ENCODE measurements at regions not wholly inside any gene's neighbourhood (a gene's known extent, or its start where the extent isn't known, plus 50 kb on each side); places are given as distances from the start of the nearest gene placed in this dataset.
A peak's percentile ranks its signal among the peaks of the same experiment; 100 is the strongest.
"Not testable (repeated sequence)": the region's sequence is repeated elsewhere in the genome, so short reads cannot be mapped to it uniquely, and the experiment has no call there.

DNA sequence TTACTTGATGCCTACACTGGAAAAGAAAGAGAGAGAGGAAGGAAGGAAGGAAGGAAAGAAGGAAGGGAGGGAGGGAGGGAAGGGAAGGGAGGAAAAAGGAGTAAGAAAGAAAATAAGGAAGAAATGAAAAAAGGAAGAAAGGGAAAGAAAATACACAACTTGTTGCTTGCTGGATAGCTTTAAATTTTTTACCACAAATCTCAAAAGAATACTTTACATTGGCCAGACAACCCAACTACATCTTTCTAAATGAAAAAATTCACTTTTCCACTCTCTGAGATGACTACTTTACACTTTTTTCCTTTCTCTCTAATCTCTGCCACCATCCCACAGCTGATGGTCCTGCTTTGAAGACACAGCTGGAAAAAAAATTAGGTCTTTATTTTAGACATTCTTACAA lies 228.9 kb upstream of the FAM78B start:
- no peak for DNase-seq

DNA sequence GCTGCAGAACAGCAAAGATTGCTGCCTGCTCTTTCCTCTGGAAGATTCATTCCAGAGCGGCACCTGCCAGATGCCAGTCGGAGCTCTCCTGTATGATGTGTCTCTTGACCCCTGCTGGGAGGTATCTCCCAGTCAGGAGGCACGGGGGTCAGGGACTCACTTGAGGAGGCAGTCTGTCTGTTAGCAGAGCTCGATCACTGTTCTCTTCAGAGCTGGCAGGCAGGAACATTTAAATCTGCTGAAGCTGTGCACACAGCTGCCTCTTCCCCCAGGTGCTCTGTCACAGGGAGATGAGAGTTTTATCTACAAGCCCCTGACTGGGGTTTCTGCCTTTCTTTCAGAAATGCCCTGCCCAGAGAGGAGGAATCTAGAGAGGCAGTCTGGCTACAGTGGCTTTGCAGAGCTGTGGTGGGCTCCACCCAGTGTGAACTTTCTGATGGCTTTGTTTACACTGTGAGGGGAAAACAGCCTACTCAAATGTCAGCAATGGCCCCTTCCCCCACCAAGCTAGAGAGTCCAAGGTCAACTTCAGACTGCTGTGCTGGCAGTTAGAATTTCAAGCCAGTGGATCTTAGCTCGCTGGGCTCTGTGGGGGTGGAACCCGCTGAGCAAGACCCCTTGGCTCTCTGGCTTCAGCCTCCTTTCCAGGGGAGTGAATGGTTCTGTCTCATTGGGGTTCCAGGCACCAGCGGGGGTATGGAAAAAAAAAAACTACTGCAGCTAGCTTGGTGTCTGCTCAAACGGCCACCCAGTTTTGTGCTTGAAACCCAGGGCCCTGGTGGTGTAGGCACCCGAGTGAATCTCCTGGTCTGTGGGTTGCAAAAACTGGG lies 242.7 kb upstream of the FAM78B start:
- DNase-seq: peak; percentile 6

DNA sequence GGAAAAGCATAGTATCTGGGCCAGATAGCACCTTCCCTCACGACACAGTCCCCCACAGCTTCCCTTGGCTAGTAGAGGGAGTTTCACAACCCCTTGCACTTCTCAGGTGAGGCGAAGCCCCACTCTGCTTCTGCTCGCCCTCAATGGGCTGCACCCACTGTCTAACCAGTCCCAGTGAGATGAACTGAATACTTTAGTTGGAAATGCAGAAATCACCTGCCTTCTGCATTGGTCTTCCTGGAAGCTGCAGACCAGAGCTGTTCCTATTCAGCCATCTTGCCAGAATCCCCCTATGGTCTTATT lies 243.2 kb upstream of the FAM78B start:
- DNase-seq: no peak

DNA sequence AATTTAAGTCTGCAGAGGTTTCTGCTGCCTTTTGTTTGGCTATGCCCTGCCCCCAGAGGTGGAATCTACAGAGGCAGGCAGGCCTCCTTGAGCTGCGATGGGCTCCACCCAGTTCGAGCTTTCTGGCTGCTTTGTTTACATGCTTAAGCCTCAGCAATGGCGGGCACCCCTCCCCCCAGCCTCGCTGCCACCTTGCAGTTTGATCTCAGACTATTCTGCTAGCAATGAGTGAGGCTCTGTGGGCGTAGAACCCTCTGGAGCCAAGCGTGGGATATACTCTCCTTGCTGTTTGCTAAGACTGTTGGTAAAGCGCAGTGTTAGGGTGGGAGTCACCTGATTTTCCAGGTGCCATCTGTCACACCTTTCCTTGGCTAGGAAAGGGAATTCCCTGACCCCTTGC lies 250.0 kb upstream of the FAM78B start:
- not testable (repeated sequence) for DNase-seq

- no peak for DNase-seq
These were observed 251.6 kb upstream of the FAM78B start for GRCh38 chr1:166418344-166418933.

- not testable (repeated sequence) for DNase-seq
These were observed 255.8 kb upstream of the FAM78B start for GRCh38 chr1:166422586-166422985.

DNA sequence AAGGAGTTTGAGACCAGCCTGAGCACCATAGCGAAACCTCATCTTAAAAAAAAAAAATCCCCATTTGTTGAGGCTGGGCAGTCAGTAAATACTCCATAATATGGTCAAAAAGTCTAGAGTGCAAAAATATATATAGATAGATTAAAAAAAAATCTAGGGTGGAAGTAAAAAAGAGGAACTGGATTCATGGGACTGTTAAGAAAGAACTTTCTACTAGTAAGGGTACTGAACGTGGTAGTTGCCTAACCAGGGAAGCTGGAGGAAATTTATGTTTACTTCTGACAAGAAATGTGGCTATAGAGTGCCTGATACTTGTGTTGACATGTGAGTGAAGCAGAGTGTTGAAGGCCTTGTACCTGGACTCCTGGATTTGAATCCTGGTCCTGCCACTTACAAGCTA lies 265.9 kb upstream of the FAM78B start:
- DNase-seq: no peak

DNA sequence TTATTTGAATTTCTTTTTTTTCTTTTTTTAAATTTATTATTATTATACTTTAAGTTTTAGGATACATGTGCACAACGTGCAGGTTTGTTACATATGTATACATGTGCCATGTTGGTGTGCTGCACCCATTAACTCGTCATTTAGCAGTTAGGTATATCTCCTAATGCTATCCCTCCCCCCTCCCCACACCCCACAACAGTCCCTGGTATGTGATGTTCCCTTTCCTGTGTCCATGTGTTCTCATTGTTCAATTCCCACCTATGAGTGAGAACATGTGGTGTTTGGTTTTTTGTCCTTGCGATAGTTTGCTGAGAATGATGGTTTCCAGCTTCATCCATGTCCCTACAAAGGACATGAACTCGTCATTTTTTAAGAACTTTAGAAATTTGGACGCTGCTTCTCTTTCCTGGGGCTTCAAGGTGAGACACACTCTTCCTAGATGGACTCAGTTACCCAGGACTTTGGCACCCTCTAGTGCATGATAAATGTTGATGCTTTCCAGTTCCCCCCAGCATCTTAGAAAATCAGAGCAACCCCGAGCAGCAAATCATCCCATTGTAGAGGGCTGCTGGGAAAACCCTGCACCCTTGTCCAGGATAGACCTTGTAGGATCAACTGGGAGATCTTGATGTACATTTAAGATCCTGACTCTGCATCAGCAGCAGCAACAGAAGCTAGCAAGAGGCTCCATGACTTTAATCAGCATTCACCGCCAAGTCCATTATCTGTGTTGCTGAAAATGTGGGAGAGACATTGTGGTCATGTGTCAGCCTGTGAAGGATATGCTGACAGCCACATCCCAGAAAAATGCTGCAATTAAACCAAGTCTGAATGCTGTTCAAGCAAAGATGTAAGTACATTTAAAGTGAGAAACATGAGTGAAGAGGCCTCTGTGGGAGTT lies 266.9 kb upstream of the FAM78B start:
- DNase-seq: peak; percentile 51

DNA sequence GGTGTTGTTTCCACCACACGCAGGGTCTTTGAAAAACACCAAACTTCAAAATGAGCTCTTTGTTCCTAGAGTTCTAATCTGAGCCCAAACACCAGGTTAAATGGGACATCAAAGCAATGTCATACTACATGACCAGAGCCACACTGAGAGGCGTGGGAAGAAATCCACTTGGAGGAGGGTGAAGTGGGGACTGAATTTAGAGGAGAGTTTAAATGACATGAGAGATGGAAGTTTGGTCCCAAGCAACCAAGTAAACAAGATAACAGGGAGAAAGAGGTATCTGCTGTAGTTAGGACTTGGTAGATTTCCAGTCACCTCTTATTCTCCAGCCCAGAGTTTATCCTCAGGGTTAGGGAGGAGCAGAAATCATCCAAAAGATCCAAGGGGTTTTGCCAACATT lies 290.9 kb upstream of the FAM78B start:
- DNase-seq: no peak

- DNase-seq: no peak
These were observed 297.5 kb upstream of the FAM78B start for GRCh38 chr1:166464333-166464732.

GRCh38 chr1:166470014-166470413 lies 303.2 kb upstream of the FAM78B start:
- DNase-seq: no peak

DNA sequence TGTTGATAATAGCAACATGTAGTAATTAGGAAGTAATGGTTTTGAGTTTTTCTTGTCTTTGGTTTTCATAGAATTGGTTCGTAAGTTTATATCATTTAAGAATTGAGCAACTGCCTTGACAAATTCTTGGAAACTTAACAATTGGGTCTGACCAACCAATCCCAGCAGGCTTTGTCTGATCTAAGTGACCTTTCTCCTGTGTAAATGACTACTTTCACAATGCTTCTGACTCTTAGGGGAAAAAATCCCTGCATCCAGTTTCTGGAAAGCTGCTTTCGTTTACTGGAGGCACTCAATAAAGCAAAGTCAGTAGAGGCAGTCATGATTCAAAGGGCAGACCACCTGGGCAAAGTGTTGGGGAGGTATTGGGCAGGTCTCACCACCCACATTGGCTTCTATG lies 303.6 kb upstream of the FAM78B start:
- DNase-seq: no peak

DNA sequence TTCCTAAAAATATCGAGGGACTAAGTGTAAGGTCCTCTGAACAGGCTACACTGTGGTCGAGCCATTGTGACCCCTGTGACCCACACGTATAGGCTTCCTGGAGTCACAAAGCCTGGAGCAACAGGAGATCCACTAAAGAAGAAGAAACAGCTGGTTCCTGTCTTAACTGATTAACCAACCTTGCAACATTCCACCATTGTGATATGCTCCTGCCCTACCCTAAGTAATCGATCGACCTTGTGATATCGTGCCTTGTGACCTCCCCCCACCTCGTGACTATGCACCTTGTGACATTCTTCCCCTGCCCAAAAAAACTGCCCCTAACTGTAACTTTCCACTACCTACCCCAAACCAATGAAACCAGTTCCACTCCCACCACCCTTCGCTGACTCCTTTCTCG lies 304.6 kb upstream of the FAM78B start:
- no peak for DNase-seq

- DNase-seq: peak; percentile 36
These were observed 312.3 kb upstream of the FAM78B start for GRCh38 chr1:166479052-166479631.

DNA sequence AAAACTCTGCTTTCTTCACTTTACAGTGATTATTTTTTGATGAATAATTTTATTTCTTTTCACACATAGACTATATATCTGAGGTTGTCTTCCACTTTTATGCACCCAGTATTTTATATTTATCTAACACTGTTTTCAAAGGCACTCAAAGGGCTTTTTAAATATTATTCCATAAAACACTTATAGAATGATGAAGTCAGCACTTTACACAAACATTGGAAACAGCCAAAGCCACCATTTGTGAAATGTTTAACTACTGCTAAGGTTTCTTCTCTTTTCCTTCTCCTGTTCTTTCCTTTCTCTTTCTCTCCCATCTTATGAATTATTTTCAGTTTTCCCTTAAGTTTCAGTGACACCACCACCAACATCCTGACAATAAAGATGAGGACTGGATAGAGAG lies 317.7 kb upstream of the FAM78B start:
- DNase-seq: no peak

DNA sequence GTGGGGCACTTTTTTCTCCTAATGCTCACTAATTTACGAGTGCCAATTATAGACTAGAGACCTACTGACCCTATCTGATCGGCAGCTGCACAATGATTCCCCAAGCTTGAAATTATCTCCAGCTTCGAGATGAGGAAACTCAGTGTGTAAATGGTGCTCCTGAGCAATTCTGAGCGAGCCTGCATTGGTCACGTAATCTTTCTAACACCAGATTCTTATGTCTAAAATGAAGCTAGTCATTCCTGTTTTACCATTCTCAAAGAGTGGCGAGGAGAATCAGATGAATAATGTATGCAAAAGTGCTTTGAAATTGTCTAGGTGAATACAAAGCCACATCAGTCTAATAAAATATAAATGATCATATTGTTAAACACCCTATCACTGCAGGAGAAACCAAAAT lies 318.1 kb upstream of the FAM78B start:
- DNase-seq: no peak

- no peak for DNase-seq
These were observed 318.8 kb upstream of the FAM78B start for GRCh38 chr1:166485620-166486019.

DNA sequence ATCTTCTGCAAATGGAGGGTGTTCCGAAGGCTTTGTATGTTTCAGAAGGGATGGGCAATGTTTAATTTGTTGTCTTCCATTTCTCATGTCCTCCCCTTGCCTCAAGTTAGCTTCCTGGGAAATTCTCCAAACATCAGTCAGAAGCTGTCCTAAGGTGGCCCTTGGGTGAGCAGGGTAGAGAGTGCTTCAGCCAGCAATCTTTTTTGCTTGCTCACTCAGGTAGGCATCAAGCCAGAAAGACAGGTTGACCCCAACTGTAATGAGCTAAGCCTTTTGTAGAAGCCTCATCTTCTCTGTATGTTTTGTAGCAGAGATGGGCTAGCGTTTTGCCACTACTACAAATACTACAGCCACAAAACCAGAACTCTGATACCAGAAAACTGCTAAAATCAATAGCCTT lies 321.5 kb upstream of the FAM78B start:
- no peak for DNase-seq

DNA sequence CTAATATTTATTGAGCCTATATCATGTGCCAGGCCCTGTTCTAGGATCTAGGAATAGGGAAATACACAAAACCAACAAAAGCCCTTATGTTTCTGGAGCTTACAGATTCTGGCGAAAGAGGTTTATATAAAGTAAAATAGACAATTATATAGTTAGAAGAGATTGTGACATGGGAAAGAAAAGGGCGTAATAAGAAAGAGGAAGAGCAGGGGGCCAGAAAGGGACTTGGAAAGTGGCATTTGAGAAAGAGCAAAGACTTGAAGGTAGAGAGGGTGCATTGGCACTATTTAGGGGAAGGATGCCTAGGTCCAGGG lies 322.5 kb upstream of the FAM78B start:
- no peak for DNase-seq

GRCh38 chr1:166489670-166490436 lies 323.1 kb upstream of the FAM78B start:
- DNase-seq: no peak

DNA sequence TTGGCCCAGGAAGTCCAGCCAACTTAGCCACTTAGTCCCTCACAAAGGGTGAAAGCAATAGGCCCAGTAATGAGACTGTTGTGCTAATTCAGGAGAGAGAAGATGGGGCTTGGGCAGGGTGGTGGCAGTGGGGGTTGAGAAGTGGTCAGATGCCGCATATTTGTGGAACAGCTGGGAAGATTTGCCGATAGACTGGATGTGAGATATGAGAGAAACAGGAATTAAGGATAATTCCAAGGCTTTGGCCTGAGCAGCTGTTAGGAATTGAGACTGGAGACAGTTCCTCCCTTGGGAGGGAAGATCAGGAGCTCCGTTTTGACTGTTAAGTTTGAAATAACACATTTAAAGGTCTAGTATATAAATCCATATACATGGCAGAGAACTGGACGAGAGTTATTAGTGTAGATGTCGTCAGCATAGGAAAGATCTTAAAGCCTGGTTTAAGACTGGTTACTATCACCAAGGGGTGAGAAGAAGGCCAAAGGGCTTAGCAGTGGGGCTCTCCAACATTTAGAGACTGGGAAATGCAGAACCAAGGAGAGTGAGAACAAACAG lies 323.7 kb upstream of the FAM78B start:
- no peak for DNase-seq

DNA sequence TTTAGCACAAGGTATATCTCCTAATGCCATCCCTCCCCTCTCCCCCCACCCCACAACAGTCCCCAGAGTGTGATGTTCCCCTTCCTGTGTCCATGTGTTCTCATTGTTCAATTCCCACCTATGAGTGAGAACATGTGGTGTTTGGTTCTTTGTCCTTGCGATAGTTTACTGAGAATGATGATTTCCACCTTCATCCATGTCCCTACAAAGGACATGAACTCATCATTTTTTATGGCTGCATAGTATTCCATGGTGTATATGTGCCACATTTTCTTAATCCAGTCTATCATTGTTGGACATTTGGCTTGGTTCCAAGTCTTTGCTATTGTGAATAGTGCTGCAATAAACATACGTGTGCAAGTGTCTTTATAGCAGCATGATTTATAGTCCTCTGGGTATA lies 327.0 kb upstream of the FAM78B start:
- not testable (repeated sequence) for DNase-seq

- no peak for DNase-seq
These were observed 331.9 kb upstream of the POGK start for GRCh38 chr1:166507347-166507746.
